DOHH2 (cell line): ENCODE measurements at regions not wholly inside any gene's neighbourhood (a gene's known extent, or its start where the extent isn't known, plus 50 kb on each side); places are given as distances from the start of the nearest gene placed in this dataset.

Experiments used
- H3F3A ChIP-seq: fragments of 200-600 bp; sonication (generic), shearing (Covaris generic); 2 replicates; pipeline ENCODE4 v1.6.0; 2016; ENCODE audit warnings: antibody characterized with exemption, mild to moderate bottlenecking; ENCODE audit not compliant: control insufficient read depth, insufficient read depth
- H3K27ac ChIP-seq: fragments of 200-600 bp; sonication (generic); 2 replicates; pipeline ENCODE4 v1.5.1; 2014; ENCODE audit warnings: low read depth, mild to moderate bottlenecking, low read length, moderate library complexity
- H3K27me3 ChIP-seq: fragments of 200-600 bp; sonication (generic); 2 replicates; pipeline ENCODE4 v1.6.1; 2014; ENCODE audit warnings: mild to moderate bottlenecking, low read length, mixed read lengths; ENCODE audit not compliant: control insufficient read depth
- H3K36me3 ChIP-seq: fragments of 200-600 bp; sonication (generic); 2 replicates; pipeline ENCODE4 v1.6.1; 2014; ENCODE audit warnings: mild to moderate bottlenecking, low read length, moderate library complexity, mixed read lengths; ENCODE audit not compliant: control insufficient read depth
- H3K4me1 ChIP-seq: fragments of 200-600 bp; sonication (generic); 2 replicates; pipeline ENCODE4 v1.6.1; 2014; ENCODE audit warnings: mild to moderate bottlenecking, low read length, mixed read lengths; ENCODE audit not compliant: control insufficient read depth
- H3K4me2 ChIP-seq: fragments of 200-600 bp; sonication (generic); 2 replicates; pipeline ENCODE4 v1.6.0; 2014; ENCODE audit warnings: mild to moderate bottlenecking, low read length, moderate library complexity
- H3K4me3 ChIP-seq: fragments of 200-600 bp; sonication (generic); 2 replicates; pipeline ENCODE4 v1.5.1; 2014; ENCODE audit warnings: mild to moderate bottlenecking, low read length, mixed read lengths
- H3K79me2 ChIP-seq: fragments of 200-600 bp; sonication (generic); 2 replicates; pipeline ENCODE4 v1.6.1; 2014; ENCODE audit warnings: mild to moderate bottlenecking, low read length, mixed read lengths; ENCODE audit not compliant: control insufficient read depth
- H3K9me2 ChIP-seq: fragments of 200-600 bp; sonication (generic); replicated peaks from 2 replicates; pipeline ENCODE4 v1.6.1; 2014; ENCODE audit warnings: mild to moderate bottlenecking, low read length, mixed read lengths; ENCODE audit not compliant: control insufficient read depth
- H3K9me3 ChIP-seq: fragments of 200-600 bp; sonication (generic); 2 replicates; pipeline ENCODE4 v1.6.1; 2014; ENCODE audit warnings: antibody characterized with exemption, low read length, mixed read lengths; ENCODE audit not compliant: control insufficient read depth, insufficient read depth
- H4K20me1 ChIP-seq: fragments of 200-600 bp; sonication (generic); 2 replicates; pipeline ENCODE4 v1.6.0; 2014; ENCODE audit warnings: low read depth, mild to moderate bottlenecking, antibody characterized with exemption, low read length, moderate library complexity; ENCODE audit not compliant: control insufficient read depth, insufficient read depth
- CTCF ChIP-seq: fragments of 200-600 bp; sonication (generic); IDR thresholded peaks from one replicate; pipeline ENCODE4 v1.5.1; 2014; ENCODE audit warnings: antibody characterized with exemption, mild to moderate bottlenecking, low read depth, low read length; ENCODE audit not compliant: poor library complexity, severe bottlenecking
- EZH2phosphoT487 ChIP-seq: fragments of 200-600 bp; sonication (generic); IDR thresholded peaks from 2 replicates; pipeline ENCODE4 v1.6.1; 2017; ENCODE audit warnings: borderline replicate concordance, mild to moderate bottlenecking, antibody characterized with exemption, low read length, moderate library complexity, mixed read lengths

- H3K27me3 ChIP-seq, result peaks cover 3% of the 10 kb centered on the region; the same call in 1 of the 2 replicates
- H3K36me3 ChIP-seq, result no peaks in the 10 kb centered on the region
- TF ChIP-seq CTCF, result no peak
- no peaks in the 10 kb centered on the region for H3K9me3 ChIP-seq
- no peak overlapping the region for H3K27ac ChIP-seq
- H3K4me2 ChIP-seq, result no peak overlapping the region
- H4K20me1 ChIP-seq, result no peaks in the 10 kb centered on the region
- H3K4me1 ChIP-seq, result no peaks in the 10 kb centered on the region
- no peak overlapping the region for H3K4me3 ChIP-seq
- no peaks in the 10 kb centered on the region for H3K9me2 ChIP-seq
- H3F3A ChIP-seq, result no peaks in the 10 kb centered on the region
- no peaks in the 10 kb centered on the region for H3K79me2 ChIP-seq
Observed at GRCh38 chr5:74155501-74155900, 485.0 kb downstream of the ENC1 start.

- Histone ChIP-seq H3K4me3 (no peak overlapping the region), H4K20me1 (no peaks in the 10 kb centered on the region), H3K9me3 (no peaks in the 10 kb centered on the region), H3K27me3 (peaks cover 3% of the 10 kb centered on the region; the same call in 1 of the 2 replicates), H3K4me1 (no peaks in the 10 kb centered on the region), H3K9me2 (no peaks in the 10 kb centered on the region), H3K27ac (no peak overlapping the region), H3K79me2 (no peaks in the 10 kb centered on the region), H3F3A (no peaks in the 10 kb centered on the region), H3K36me3 (no peaks in the 10 kb centered on the region), H3K4me2 (no peak overlapping the region)
- TF ChIP-seq EZH2phosphoT487, result no peak
- TF ChIP-seq CTCF, result no peak
Observed at GRCh38 chr5:74154526-74154925, 486.0 kb downstream of the ENC1 start.

- Histone ChIP-seq H3K79me2 (no peaks in the 10 kb centered on the region), H3F3A (no peaks in the 10 kb centered on the region), H3K4me2 (no peak overlapping the region), H3K4me1 (no peaks in the 10 kb centered on the region), H3K27ac (no peak overlapping the region), H4K20me1 (no peaks in the 10 kb centered on the region), H3K9me2 (no peaks in the 10 kb centered on the region), H3K9me3 (no peaks in the 10 kb centered on the region), H3K4me3 (no peak overlapping the region), H3K27me3 (no peaks in the 10 kb centered on the region), H3K36me3 (no peaks in the 10 kb centered on the region)
- TF ChIP-seq CTCF, result no peak
- no peak for TF ChIP-seq EZH2phosphoT487
Observed at GRCh38 chr5:74153255-74153790, 487.2 kb downstream of the ENC1 start.
